OCI-LY3 (cell line): ENCODE measurements at regions not wholly inside any gene's neighbourhood (a gene's known extent, or its start where the extent isn't known, plus 50 kb on each side); places are given as distances from the start of the nearest gene placed in this dataset.

ENCODE experiments used
- H2AFZ ChIP-seq: fragments of 200-600, 300-600 bp; shearing (Covaris generic); 2 replicates; pipeline ENCODE4 v1.6.0; 2014; ENCODE audit warnings: antibody characterized with exemption, low read depth, low read length
- H3K27ac ChIP-seq: fragments of 200-600, 300-600 bp; sonication (generic); 2 replicates; pipeline ENCODE4 v1.5.1; 2014; ENCODE audit warnings: mild to moderate bottlenecking, low read length, moderate library complexity, mixed read lengths
- H3K27me3 ChIP-seq: fragments of 200-600, 300-600 bp; sonication (generic); 2 replicates; pipeline ENCODE4 v1.6.1; 2014; ENCODE audit warnings: low read depth, low read length, mixed read lengths
- H3K36me3 ChIP-seq: fragments of 200-600, 300-600 bp; sonication (generic); replicated peaks from 2 replicates; pipeline ENCODE3; 2014; ENCODE audit warnings: low read depth, low read length, mixed read lengths
- H3K4me1 ChIP-seq: fragments of 300-600, 200-600 bp; sonication (generic); 2 replicates; pipeline ENCODE4 v1.6.1; 2014; ENCODE audit warnings: low read length, mixed read lengths
- H3K4me2 ChIP-seq: fragments of 200-600, 300-600 bp; sonication (generic); 2 replicates; pipeline ENCODE4 v1.6.1; 2014; ENCODE audit warnings: low read length, mixed read lengths
- H3K4me3 ChIP-seq: fragments of 300-600, 200-600 bp; sonication (generic); 2 replicates; pipeline ENCODE4 v1.5.1; 2014; ENCODE audit warnings: antibody characterized with exemption, mild to moderate bottlenecking, low read length, moderate library complexity
- H3K79me2 ChIP-seq: fragments of 300-600, 200-600 bp; shearing (Covaris generic); 2 replicates; pipeline ENCODE4 v1.6.1; 2014; ENCODE audit warnings: mild to moderate bottlenecking, low read length, mixed read lengths
- H3K9ac ChIP-seq: fragments of 300-600, 200-600 bp; shearing (Covaris generic); 2 replicates; pipeline ENCODE4 v1.6.0; 2014; ENCODE audit warnings: mild to moderate bottlenecking, low read length, moderate library complexity
- H3K9me3 ChIP-seq: fragments of 200-600, 300-600 bp; shearing (Covaris generic); 2 replicates; pipeline ENCODE4 v1.6.1; 2014; ENCODE audit warnings: low read length, mixed read lengths; ENCODE audit not compliant: insufficient read depth
- H4K20me1 ChIP-seq: fragments of 200-600, 300-600 bp; sonication (generic); 2 replicates; pipeline ENCODE4 v1.6.1; 2016; ENCODE audit warnings: low read length, mixed read lengths; ENCODE audit not compliant: insufficient read depth
- EZH2phosphoT487 ChIP-seq: fragments of 200-600 bp; shearing (Covaris generic); IDR thresholded peaks from 2 replicates; pipeline ENCODE4 v1.6.1; 2018; ENCODE audit warnings: antibody characterized with exemption, mixed run types, low read depth
- TF ChIP-seq, protein P1 (sequence below): fragments of 200-600, 300-600 bp; sonication (generic); IDR thresholded peaks from 2 replicates; pipeline ENCODE4 v1.5.1; 2014; ENCODE audit warnings: antibody characterized with exemption, low read length, low read depth

DNA sequence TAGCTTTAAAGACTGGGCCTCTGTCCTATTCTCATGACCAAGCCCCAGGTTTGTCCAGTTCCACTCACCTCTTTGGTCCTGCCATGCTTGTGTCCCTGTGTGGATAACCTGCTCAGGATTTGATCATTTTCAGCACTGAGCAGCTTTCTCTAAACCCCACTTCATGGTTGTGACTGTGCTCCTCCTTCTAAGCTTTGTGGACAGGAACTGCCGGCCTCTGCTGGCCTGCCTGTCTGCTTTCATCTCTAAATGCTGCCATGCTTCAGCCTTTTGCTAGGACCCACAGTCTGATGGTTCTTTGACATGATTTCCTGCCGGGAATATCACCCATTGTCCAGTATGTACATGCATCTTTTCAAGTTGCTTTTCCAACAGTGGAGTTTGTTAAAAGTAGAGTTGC, 53.9 kb upstream of the STXBP6 start:
- Histone ChIP-seq H3K4me1 (no peaks in the 10 kb centered on the region), H3K4me2 (no peak overlapping the region), H3K9ac (no peak overlapping the region), H3K9me3 (no peaks in the 10 kb centered on the region), H2AFZ (no peak overlapping the region), H3K27me3 (no peaks in the 10 kb centered on the region), H3K4me3 (no peak overlapping the region), H3K79me2 (no peaks in the 10 kb centered on the region), H3K36me3 (no peaks in the 10 kb centered on the region), H4K20me1 (no peaks in the 10 kb centered on the region), H3K27ac (no peak overlapping the region)
- TF ChIP-seq EZH2phosphoT487, result no peak
- TF ChIP-seq, protein P1, sequence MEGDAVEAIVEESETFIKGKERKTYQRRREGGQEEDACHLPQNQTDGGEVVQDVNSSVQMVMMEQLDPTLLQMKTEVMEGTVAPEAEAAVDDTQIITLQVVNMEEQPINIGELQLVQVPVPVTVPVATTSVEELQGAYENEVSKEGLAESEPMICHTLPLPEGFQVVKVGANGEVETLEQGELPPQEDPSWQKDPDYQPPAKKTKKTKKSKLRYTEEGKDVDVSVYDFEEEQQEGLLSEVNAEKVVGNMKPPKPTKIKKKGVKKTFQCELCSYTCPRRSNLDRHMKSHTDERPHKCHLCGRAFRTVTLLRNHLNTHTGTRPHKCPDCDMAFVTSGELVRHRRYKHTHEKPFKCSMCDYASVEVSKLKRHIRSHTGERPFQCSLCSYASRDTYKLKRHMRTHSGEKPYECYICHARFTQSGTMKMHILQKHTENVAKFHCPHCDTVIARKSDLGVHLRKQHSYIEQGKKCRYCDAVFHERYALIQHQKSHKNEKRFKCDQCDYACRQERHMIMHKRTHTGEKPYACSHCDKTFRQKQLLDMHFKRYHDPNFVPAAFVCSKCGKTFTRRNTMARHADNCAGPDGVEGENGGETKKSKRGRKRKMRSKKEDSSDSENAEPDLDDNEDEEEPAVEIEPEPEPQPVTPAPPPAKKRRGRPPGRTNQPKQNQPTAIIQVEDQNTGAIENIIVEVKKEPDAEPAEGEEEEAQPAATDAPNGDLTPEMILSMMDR, result no peak

DNA sequence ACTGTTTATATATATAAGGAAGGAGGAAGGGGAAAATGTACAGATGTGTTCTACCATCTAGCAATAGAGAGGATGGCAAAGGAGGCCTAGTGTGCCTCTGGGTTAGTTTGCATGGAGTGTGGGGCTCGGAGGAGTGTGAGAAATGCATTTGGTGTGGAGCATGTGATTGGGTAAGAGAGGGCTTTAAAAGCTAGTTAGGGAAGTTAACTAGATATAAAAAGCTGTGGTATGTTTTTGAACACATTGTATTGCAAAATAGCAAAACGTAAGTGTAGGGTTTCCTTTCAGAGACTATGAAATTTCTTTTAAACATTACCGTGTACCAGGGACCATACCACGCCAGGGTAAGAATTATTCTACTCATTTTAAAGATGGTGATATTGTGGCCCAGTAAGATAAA, 53.3 kb upstream of the STXBP6 start:
- no peaks in the 10 kb centered on the region for H3K27me3 ChIP-seq
- no peaks in the 10 kb centered on the region for H3K79me2 ChIP-seq
- H3K9me3 ChIP-seq, result no peaks in the 10 kb centered on the region
- H3K36me3 ChIP-seq, result no peaks in the 10 kb centered on the region
- no peak overlapping the region for H3K27ac ChIP-seq
- H2AFZ ChIP-seq, result no peak overlapping the region
- TF ChIP-seq, protein P1, result no peak
- no peak for TF ChIP-seq EZH2phosphoT487
- H4K20me1 ChIP-seq, result no peaks in the 10 kb centered on the region
- H3K9ac ChIP-seq, result no peak overlapping the region
- H3K4me2 ChIP-seq, result no peak overlapping the region
- H3K4me3 ChIP-seq, result no peak overlapping the region
- no peaks in the 10 kb centered on the region for H3K4me1 ChIP-seq

DNA sequence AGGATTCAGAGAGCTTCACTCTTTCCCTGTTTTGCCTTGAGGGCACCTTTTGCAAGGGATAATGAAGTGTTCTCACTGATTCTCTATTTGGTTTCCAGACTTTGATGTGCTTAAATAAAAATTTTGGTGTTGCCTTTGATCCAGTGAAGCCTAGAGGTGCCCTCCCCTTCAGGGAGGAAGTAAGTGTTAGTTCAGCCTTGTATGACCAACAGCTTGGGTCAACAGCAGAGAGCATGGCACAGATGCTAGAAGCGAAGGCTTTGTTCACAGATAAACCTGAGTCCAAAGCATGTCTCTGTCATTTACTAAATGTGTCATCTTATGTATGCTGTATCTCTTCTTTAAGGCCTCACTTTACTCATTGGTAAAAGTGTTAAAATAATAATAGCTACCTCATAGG, 52.8 kb upstream of the STXBP6 start:
- H2AFZ ChIP-seq, result no peak overlapping the region
- H4K20me1 ChIP-seq, result no peaks in the 10 kb centered on the region
- no peaks in the 10 kb centered on the region for H3K9me3 ChIP-seq
- H3K4me2 ChIP-seq, result no peak overlapping the region
- no peak overlapping the region for H3K27ac ChIP-seq
- H3K4me3 ChIP-seq, result no peak overlapping the region
- H3K79me2 ChIP-seq, result no peaks in the 10 kb centered on the region
- TF ChIP-seq, protein P1, result no peak
- no peak for TF ChIP-seq EZH2phosphoT487
- no peaks in the 10 kb centered on the region for H3K36me3 ChIP-seq
- H3K9ac ChIP-seq, result no peak overlapping the region
- no peaks in the 10 kb centered on the region for H3K27me3 ChIP-seq
- no peaks in the 10 kb centered on the region for H3K4me1 ChIP-seq

DNA sequence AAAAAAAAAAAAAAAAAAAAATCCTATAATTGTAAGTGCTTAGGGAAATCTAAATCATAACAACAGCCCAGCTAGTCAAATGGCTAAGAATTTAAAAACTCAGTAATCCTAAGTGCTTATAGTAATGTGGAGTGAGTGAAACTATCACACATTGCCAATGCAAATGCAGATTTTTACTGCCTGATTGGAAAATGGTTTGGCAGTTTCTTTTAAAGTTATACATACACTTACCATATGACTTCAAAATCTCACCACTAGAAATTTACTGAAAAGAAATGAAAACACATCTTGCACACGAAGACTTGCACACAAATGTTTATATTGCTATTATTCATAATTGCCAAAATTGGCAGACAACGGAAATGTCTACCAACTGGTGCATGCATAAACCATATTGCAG, 51.3 kb upstream of the STXBP6 start:
- no peak overlapping the region for H3K9ac ChIP-seq
- H3K4me3 ChIP-seq, result no peak overlapping the region
- H4K20me1 ChIP-seq, result no peaks in the 10 kb centered on the region
- H3K27me3 ChIP-seq, result no peaks in the 10 kb centered on the region
- H3K36me3 ChIP-seq, result no peaks in the 10 kb centered on the region
- H2AFZ ChIP-seq, result no peak overlapping the region
- no peak overlapping the region for H3K27ac ChIP-seq
- no peak for TF ChIP-seq EZH2phosphoT487
- TF ChIP-seq, protein P1, result no peak
- no peaks in the 10 kb centered on the region for H3K4me1 ChIP-seq
- H3K9me3 ChIP-seq, result no peaks in the 10 kb centered on the region
- no peaks in the 10 kb centered on the region for H3K79me2 ChIP-seq
- H3K4me2 ChIP-seq, result no peak overlapping the region
